PC-9 (cell line): ENCODE measurements at regions not wholly inside any gene's neighbourhood (a gene's known extent, or its start where the extent isn't known, plus 50 kb on each side); places are given as distances from the start of the nearest gene placed in this dataset.

Source experiments
- BruUV-seq: library from RNA; stranded (reverse); fragments of 400-500 nt; replicated peaks from 2 replicates; lab custom pipeline; 2021; lab: Mats Ljungman, UMichigan
- CTCF ChIA-PET: fragments of 300-600 bp; sonication (Branson Sonifier 250); formaldehyde crosslinking; loops from one replicate; lab custom pipeline; 2022; ENCODE audit warnings: antibody characterized with exemption; lab: Charles Lee
- POLR2A ChIA-PET: fragments of 300-600 bp; sonication (Branson Sonifier 250); formaldehyde crosslinking; loops from one replicate; lab custom pipeline; 2022; ENCODE audit warnings: antibody characterized with exemption; ENCODE audit not compliant: unreplicated experiment; lab: Charles Lee
- DNase-seq, 2 experiments: peaks; one replicate each; pipeline versions ENCODE4 v3.0.0 to v3.0.0-alpha.2; 2015 to 2022; ENCODE audit warnings: mixed read lengths in 1 of 2
- H2AFZ ChIP-seq: fragments of 200-600 bp; sonication (generic); 2 replicates; pipeline ENCODE4 v1.8.1; 2017; ENCODE audit warnings: antibody characterized with exemption
- H3F3A ChIP-seq: fragments of 200-600 bp; sonication (generic); 2 replicates; pipeline ENCODE4 v1.8.1; 2017; ENCODE audit warnings: antibody characterized with exemption, mild to moderate bottlenecking, low read depth; ENCODE audit not compliant: insufficient read depth
- H3K27ac ChIP-seq: fragments of 200-600 bp; sonication (generic); 2 replicates; pipeline ENCODE4 v1.6.1; 2016; ENCODE audit warnings: mixed run types
- H3K27me3 ChIP-seq: fragments of 200-600 bp; sonication (generic); 2 replicates; pipeline ENCODE4 v1.6.1; 2016; ENCODE audit warnings: low read depth, mixed run types; ENCODE audit not compliant: insufficient read depth
- H3K36me3 ChIP-seq: fragments of 200-600 bp; sonication (generic); 2 replicates; pipeline ENCODE4 v1.6.1; 2016; ENCODE audit warnings: low read depth, mixed run types
- H3K4me1 ChIP-seq: fragments of 200-600 bp; sonication (generic); replicated peaks from 2 replicates; pipeline ENCODE4 v1.6.1; 2016; ENCODE audit warnings: mixed run types; ENCODE audit not compliant: insufficient read depth
- H3K4me2 ChIP-seq: fragments of 200-600 bp; sonication (generic); 2 replicates; pipeline ENCODE4 v1.6.1; 2017; ENCODE audit warnings: mixed run types
- H3K4me3 ChIP-seq: fragments of 200-600 bp; sonication (generic); 2 replicates; pipeline ENCODE4 v1.6.1; 2016; ENCODE audit warnings: mixed run types
- H3K79me2 ChIP-seq: fragments of 200-600 bp; sonication (generic); 2 replicates; pipeline ENCODE4 v1.6.1; 2017; ENCODE audit warnings: low read depth, mixed run types
- H3K9me2 ChIP-seq: fragments of 200-600 bp; sonication (generic); 2 replicates; pipeline ENCODE4 v1.8.1; 2017; ENCODE audit warnings: mild to moderate bottlenecking; ENCODE audit not compliant: insufficient read depth
- H3K9me3 ChIP-seq: fragments of 200-600 bp; sonication (generic); 2 replicates; pipeline ENCODE4 v1.8.1; 2016; ENCODE audit warnings: low read depth; ENCODE audit not compliant: insufficient read depth
- H4K20me1 ChIP-seq: fragments of 200-600 bp; sonication (generic); 2 replicates; pipeline ENCODE4 v1.8.1; 2017; ENCODE audit not compliant: insufficient read depth
- EZH2 ChIP-seq: fragments of 200-600 bp; sonication (generic); IDR thresholded peaks from 2 replicates; pipeline ENCODE4 v1.8.0; 2017; ENCODE audit warnings: antibody characterized with exemption, low read depth
- intact Hi-C: fragments of 100-400 bp; cut with micrococcal nuclease; formaldehyde crosslinking; loops from one replicate; pipeline ENCODE4 v1.10.0; 2022; ENCODE audit not compliant: unreplicated experiment
- TF ChIP-seq, protein P1 (sequence below): fragments of 200-600 bp; sonication (generic); conservative IDR thresholded peaks from 2 replicates; pipeline ENCODE4 v1.6.1; 2017; ENCODE audit warnings: mixed run types, antibody characterized with exemption, mild to moderate bottlenecking, moderate library complexity

DNA sequence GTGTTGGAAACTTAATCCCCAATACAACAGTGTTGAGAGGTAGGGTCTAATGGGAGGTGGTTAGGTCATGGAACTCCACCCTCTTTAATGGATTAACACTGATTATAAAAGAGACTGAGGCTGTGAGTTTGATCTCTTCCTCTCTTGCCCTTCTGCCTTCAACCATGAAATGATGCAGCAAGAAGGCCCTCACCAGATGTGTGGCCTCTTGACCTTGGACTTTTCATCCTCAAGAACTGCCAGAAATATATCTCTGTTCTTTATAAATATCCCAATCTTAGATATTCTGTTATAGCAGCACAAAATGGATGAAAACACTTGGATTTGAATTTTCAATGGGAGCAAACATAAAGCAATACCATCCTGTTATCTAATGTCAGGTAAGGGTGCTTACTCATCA, 67.6 kb downstream of the NMUR2 start:
- no peak overlapping the region for H2AFZ ChIP-seq
- DNase-seq, result no peak
- H3K9me2 ChIP-seq, result no peaks in the 10 kb centered on the region
- no peak overlapping the region for H3K27ac ChIP-seq
- no peaks in the 10 kb centered on the region for H3F3A ChIP-seq
- POLR2A ChIA-PET, result no interaction called here
- H3K4me3 ChIP-seq, result no peak overlapping the region
- TF ChIP-seq, protein P1, sequence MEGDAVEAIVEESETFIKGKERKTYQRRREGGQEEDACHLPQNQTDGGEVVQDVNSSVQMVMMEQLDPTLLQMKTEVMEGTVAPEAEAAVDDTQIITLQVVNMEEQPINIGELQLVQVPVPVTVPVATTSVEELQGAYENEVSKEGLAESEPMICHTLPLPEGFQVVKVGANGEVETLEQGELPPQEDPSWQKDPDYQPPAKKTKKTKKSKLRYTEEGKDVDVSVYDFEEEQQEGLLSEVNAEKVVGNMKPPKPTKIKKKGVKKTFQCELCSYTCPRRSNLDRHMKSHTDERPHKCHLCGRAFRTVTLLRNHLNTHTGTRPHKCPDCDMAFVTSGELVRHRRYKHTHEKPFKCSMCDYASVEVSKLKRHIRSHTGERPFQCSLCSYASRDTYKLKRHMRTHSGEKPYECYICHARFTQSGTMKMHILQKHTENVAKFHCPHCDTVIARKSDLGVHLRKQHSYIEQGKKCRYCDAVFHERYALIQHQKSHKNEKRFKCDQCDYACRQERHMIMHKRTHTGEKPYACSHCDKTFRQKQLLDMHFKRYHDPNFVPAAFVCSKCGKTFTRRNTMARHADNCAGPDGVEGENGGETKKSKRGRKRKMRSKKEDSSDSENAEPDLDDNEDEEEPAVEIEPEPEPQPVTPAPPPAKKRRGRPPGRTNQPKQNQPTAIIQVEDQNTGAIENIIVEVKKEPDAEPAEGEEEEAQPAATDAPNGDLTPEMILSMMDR, result no peak
- no peak for TF ChIP-seq EZH2
- H3K27me3 ChIP-seq, result no peaks in the 10 kb centered on the region
- no peaks in the 10 kb centered on the region for H3K4me1 ChIP-seq
- no TSS peak for BruUV-seq
- no peaks in the 10 kb centered on the region for H3K36me3 ChIP-seq
- H3K9me3 ChIP-seq, result no peaks in the 10 kb centered on the region
- H3K79me2 ChIP-seq, result no peaks in the 10 kb centered on the region
- H3K4me2 ChIP-seq, result no peak overlapping the region
- CTCF ChIA-PET, result no interaction called here
- H4K20me1 ChIP-seq, result no peaks in the 10 kb centered on the region
- intact Hi-C loops, result no loop called here

DNA sequence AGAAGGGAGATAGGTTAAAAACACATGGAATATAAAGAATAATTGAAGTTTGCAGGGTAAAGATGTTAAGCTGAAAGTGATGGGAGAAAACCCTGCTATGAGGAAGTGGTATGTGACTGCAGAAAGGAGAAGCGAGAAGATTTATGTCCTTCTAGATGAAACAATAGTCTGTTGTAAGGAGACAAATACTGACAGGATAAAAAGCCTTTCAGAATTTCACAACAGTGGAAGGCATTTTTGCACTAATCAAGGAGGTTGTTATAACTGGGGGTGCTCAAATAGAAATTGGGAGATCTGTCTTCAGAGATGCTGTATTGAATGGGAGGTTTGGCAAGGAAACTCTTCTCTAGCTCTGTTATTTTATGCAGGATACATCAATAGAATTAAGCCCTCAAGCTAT, 69.6 kb downstream of the NMUR2 start:
- ChIA-PET POLR2A (no interaction called here), CTCF (no interaction called here)
- Histone ChIP-seq H3K79me2 (no peaks in the 10 kb centered on the region), H4K20me1 (no peaks in the 10 kb centered on the region), H3K4me1 (no peaks in the 10 kb centered on the region), H3K9me3 (no peaks in the 10 kb centered on the region), H2AFZ (no peak overlapping the region), H3K4me3 (no peak overlapping the region), H3K36me3 (no peaks in the 10 kb centered on the region), H3F3A (no peaks in the 10 kb centered on the region), H3K9me2 (no peaks in the 10 kb centered on the region), H3K27me3 (no peaks in the 10 kb centered on the region), H3K4me2 (no peak overlapping the region), H3K27ac (no peak overlapping the region)
- intact Hi-C loops, result no loop called here
- no peak for DNase-seq
- no TSS peak for BruUV-seq
- no peak for TF ChIP-seq EZH2
- TF ChIP-seq, protein P1, result no peak

DNA sequence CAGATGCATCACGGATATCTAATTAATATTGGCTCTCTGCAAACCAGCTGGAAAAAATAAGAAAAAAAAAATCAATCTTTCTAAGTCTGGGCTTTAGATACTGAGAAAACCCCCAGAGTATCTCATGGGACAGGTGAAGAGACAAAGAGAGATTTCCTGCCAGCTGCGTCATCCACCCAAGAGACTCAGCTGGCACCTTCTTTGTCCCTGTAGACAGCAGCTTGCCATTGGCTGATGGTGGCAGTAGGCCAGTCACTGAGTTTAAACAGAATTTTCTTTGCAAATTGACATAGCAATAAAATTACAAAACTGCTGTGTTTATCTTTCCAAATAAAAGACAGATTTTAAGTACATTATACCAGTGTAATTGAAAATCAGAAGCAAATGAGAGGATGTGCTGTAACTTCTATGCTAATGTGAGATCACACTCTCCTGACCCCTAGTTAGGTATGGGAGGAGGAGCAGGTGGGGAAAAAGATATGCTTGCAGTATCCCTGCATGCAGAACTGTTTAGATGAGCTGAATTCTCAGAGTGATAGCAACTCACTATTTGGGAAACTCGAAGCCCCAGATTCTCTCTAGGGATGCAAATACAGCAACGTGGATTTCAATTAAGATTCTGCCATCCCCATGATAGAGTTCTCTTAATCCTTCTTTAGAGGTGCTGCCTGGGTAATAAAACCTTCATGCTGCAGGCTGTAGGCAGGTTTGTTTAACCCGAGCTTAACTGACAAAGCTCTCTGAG, 72.2 kb downstream of the NMUR2 start:
- Histone ChIP-seq H3K27me3 (no peaks in the 10 kb centered on the region), H4K20me1 (no peaks in the 10 kb centered on the region), H3K4me1 (no peaks in the 10 kb centered on the region), H3K4me2 (no peak overlapping the region), H3K4me3 (no peak overlapping the region), H3K79me2 (no peaks in the 10 kb centered on the region), H3K36me3 (no peaks in the 10 kb centered on the region), H3F3A (no peaks in the 10 kb centered on the region), H3K9me2 (no peaks in the 10 kb centered on the region), H3K27ac (no peak overlapping the region), H3K9me3 (no peaks in the 10 kb centered on the region), H2AFZ (no peak overlapping the region)
- no TSS peak for BruUV-seq
- no peak for TF ChIP-seq EZH2
- TF ChIP-seq, protein P1, result no peak
- POLR2A ChIA-PET, result no interaction called here
- CTCF ChIA-PET, result no interaction called here
- DNase-seq, result no peak
- intact Hi-C loops, result no loop called here
